Activated CD4-positive, alpha-beta T cell treated with anti-CD3 and anti-CD28 coated beads, Interleukin-2, amount 10 ng/mL, durations not matched to agents 7 days and 5 days (primary cell): ENCODE measurements at regions not wholly inside any gene's neighbourhood (a gene's known extent, or its start where the extent isn't known, plus 50 kb on each side); places are given as distances from the start of the nearest gene placed in this dataset.
"Not testable (repeated sequence)": the region's sequence is repeated elsewhere in the genome, so short reads cannot be mapped to it uniquely, and the experiment has no call there.

ENCODE experiments used
- CTCF ChIA-PET: fragments of 350-600 bp; sonication (Branson Sonifier 250); formaldehyde crosslinking; loops from one replicate; lab custom pipeline; 2021; ENCODE audit warnings: antibody characterized with exemption; lab: Charles Lee
- POLR2A ChIA-PET: fragments of 350-600 bp; sonication (Branson Sonifier 250); formaldehyde crosslinking; loops from one replicate; lab custom pipeline; 2021; ENCODE audit warnings: antibody characterized with exemption; lab: Charles Lee
- DNase-seq: peaks from one replicate; pipeline ENCODE4 v3.0.0-alpha.2; 2020
- H3K27ac Mint-ChIP-seq: one replicate; pipeline ENCODE4 v1.8.0; 2021; ENCODE audit warnings: mild to moderate bottlenecking, moderate library complexity, mixed read lengths
- H3K27me3 Mint-ChIP-seq: one replicate; pipeline ENCODE4 v1.8.0; 2021; ENCODE audit warnings: mixed read lengths
- H3K36me3 Mint-ChIP-seq: one replicate; pipeline ENCODE4 v1.8.0; 2021; ENCODE audit warnings: low read depth, mixed read lengths
- H3K4me1 Mint-ChIP-seq: one replicate; pipeline ENCODE4 v1.8.0; 2021; ENCODE audit warnings: mixed read lengths
- H3K4me3 Mint-ChIP-seq: one replicate; pipeline ENCODE4 v1.8.0; 2021; ENCODE audit warnings: mild to moderate bottlenecking, moderate library complexity, mixed read lengths
- H3K9me3 Mint-ChIP-seq: one replicate; pipeline ENCODE4 v1.8.0; 2021; ENCODE audit warnings: mixed read lengths

DNA sequence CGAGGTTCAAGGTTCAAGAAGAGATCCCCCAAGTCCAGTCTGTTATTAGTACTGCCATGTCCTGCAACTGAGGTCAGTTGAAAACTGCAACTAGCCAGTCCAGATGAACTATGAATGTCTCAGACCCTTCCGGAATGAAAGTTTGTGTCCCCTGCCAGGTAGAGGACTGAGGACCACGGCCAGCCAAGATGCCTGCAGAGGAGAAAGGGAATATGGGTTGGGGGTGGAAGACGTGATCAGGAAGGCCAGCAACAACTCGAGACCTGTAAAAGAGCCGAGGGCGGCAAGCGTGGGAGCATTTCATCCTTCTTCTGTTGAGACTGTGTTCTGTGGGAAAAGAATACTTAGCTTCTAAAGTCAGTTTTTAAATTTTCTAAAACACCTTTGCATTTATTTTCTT lies 572.4 kb upstream of the B3GAT1 start:
- Mint-ChIP-seq H3K36me3 (no peaks in the 10 kb centered on the region), H3K4me3 (no peak overlapping the region), H3K27ac (no peak overlapping the region), H3K27me3 (no peaks in the 10 kb centered on the region), H3K4me1 (peaks cover 10% of the 10 kb centered on the region), H3K9me3 (no peaks in the 10 kb centered on the region)
- POLR2A ChIA-PET, result no interaction called here
- no peak for DNase-seq
- CTCF ChIA-PET, result no interaction called here

DNA sequence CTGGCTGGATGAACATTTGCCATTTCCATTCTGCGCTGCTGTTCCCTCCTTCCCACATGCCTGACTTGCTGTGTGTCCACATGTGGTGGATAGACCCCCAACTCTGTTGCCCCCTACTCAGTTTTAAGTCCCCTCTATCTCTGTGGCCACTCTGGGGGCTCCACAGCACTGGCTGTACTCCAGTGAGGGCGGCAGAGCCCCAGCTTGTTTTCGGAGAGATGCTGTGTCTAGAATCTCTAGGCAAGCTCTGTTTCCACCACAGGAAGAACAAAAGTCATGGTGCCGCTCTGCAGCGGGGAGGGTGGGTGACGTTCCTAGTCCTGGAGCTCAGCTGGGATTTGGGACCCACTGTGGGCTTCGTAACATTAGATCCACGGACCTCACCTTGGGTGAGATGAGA lies 570.4 kb upstream of the B3GAT1 start:
- not testable (repeated sequence) for H3K9me3 Mint-ChIP-seq

DNA sequence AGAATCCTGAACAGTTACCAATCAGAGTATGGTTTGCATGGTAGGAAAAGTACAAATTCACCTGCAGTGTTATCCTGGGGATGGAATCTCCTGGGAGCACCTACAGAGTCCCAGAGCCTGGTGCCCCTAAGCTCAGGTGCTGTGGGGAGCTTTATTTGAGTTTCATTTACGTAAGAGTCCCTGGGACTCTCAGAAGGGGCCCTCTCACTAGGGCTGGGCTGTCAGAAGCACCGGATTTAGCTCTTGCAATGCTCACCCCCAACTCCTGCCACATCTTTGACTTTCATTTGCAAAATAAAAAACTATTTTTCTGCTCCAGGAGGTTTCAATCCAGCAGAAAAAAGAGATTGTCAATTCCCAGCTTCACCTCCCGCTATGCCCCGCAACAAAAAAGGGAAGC lies 569.8 kb upstream of the B3GAT1 start:
- Mint-ChIP-seq H3K4me3 (no peak overlapping the region), H3K27me3 (no peaks in the 10 kb centered on the region), H3K36me3 (no peaks in the 10 kb centered on the region), H3K9me3 (no peaks in the 10 kb centered on the region), H3K27ac (no peak overlapping the region), H3K4me1 (peaks cover 10% of the 10 kb centered on the region)
- ChIA-PET POLR2A (no interaction called here), CTCF (no interaction called here)
- no peak for DNase-seq

More for the DNA sequence above, 570.4 kb upstream of the B3GAT1 start:
- H3K36me3 Mint-ChIP-seq, H3K27me3 Mint-ChIP-seq, DNase-seq, H3K27ac Mint-ChIP-seq, H3K4me3 Mint-ChIP-seq, CTCF ChIA-PET, POLR2A ChIA-PET, H3K4me1 Mint-ChIP-seq: not testable (repeated sequence)

DNA sequence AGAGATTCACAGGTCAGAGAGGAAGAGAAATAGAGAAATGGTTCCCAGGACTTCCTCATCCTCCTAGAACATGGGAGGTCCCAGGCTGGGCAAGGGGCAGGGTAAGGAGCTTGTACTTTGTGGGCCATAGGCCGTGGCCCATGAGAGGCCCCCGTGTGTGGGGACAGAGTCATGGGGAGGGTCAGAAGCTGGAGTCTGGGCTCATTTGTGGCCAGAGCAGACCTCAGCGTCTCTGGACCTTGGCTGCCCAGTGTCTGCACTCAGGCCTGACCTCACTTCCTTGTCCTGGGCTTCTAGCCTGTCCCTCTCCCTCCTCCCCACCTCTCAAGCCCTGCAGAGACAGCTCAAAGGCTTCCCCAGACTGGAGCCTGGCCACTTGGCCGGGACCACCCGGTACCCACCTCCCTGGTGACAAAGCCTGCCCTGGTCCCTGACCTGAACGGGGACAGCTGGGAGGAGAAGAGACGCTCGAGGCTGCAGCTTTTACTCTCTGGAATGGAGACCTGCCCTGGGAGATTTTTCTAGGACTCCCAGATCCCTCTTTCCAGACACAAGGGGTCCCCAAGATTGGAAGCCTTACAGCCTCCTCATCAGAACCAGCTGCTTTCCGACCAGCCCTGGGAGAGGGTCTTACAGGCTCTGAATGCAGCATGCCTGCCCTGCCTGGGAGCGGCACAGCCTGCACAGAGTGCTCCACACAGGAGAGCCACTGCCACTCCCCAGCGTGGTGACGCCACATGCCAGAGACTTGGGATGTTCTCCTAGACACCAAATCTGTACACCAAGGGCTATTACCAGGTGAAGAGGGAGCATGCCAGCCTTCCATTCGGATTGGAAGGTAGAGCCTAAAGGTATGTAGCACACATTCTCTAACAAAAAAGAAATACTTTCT lies 569.0 kb upstream of the B3GAT1 start:
- POLR2A ChIA-PET, result no interaction called here
- H3K27me3 Mint-ChIP-seq, result no peaks in the 10 kb centered on the region
- no peak overlapping the region for H3K4me3 Mint-ChIP-seq

DNA sequence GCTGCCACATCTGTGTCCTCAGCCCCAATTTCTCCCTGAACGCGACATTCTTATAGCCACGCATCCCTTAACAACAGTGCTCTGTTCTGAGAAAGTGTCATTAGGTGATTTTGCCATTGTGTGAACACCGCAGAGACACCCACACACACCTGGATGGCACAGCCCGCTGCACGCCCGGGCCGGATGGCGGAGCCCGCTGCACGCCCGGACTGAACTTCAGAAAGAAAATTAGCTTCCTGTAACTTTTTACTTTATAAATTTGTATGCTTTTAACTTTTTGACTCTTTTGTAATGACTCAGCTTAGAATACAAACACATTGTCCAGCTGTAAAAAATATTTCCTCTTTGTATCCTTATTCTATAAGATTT lies 567.0 kb upstream of the B3GAT1 start:
- H3K4me1 Mint-ChIP-seq, H3K36me3 Mint-ChIP-seq, H3K27me3 Mint-ChIP-seq, POLR2A ChIA-PET, H3K9me3 Mint-ChIP-seq, DNase-seq, H3K27ac Mint-ChIP-seq, CTCF ChIA-PET, H3K4me3 Mint-ChIP-seq: not testable (repeated sequence)

More for the DNA sequence above, 569.0 kb upstream of the B3GAT1 start:
- no peak for DNase-seq
- Mint-ChIP-seq H3K36me3 (no peaks in the 10 kb centered on the region), H3K27ac (no peak overlapping the region), H3K4me1 (peaks cover 10% of the 10 kb centered on the region), H3K9me3 (no peaks in the 10 kb centered on the region)
- CTCF ChIA-PET, result no interaction called here

DNA sequence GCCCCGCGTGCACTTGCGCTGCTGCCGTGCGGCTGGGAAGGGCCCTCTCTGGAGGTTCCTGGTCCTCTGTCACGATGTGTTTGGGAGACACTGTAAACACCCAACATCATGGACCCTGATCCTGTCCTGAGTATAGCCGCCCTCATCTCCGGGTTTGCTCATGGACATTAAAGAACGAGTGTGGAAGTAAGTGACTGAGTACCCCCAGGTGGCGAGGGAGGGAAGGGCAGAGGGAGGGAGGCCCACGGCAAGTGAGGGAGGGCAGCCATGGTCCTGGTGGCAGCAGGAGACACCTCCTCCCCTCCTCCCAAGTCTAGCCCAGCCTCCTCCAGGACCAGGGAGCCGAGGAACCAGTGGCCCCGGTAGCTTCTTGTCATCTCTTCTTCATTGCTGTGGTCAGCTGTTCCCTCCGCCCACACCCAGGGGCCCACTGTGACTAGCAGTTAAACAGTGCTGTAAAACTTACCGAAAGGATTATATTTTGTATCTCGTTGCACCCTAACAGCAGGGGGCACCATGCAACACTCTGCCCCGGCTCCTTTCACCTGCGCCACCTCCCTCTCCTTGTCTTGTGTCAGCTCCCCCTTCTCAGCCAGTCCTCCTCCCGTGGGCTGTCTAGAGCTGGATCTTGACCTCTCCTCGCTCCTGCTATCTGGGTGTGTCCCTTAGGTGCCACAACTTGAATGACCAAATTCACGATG lies 566.5 kb upstream of the B3GAT1 start:
- Mint-ChIP-seq H3K4me3 (no peak overlapping the region), H3K36me3 (no peaks in the 10 kb centered on the region), H3K4me1 (no peaks in the 10 kb centered on the region), H3K27me3 (no peaks in the 10 kb centered on the region), H3K27ac (no peak overlapping the region), H3K9me3 (no peaks in the 10 kb centered on the region)
- POLR2A ChIA-PET, result no interaction called here
- DNase-seq, result no peak
- CTCF ChIA-PET, result no interaction called here

DNA sequence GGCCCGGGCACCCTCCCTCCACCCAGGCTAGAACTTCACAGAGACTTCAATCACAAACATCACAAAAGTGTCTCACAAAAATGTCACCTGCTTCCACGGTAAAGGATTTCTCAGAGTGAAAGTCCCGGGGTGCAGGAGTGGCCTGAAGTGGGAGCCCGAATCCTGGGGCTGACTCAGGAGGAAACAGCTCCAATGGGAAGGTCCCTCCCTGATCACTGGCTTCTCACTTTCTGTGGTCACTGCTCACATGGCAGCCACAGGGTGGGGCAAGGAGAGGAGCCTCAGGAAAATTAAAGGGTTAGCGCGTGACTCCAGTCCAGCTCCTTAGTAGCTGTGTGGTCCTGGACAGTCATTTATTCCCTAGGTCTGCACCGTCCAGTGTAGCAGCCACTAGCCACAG lies 564.5 kb upstream of the B3GAT1 start:
- Mint-ChIP-seq H3K4me1 (no peaks in the 10 kb centered on the region), H3K27ac (no peak overlapping the region), H3K9me3 (no peaks in the 10 kb centered on the region), H3K27me3 (peaks cover 2% of the 10 kb centered on the region), H3K36me3 (no peaks in the 10 kb centered on the region), H3K4me3 (no peak overlapping the region)
- ChIA-PET CTCF (no interaction called here), POLR2A (no interaction called here)
- DNase-seq, result no peak

DNA sequence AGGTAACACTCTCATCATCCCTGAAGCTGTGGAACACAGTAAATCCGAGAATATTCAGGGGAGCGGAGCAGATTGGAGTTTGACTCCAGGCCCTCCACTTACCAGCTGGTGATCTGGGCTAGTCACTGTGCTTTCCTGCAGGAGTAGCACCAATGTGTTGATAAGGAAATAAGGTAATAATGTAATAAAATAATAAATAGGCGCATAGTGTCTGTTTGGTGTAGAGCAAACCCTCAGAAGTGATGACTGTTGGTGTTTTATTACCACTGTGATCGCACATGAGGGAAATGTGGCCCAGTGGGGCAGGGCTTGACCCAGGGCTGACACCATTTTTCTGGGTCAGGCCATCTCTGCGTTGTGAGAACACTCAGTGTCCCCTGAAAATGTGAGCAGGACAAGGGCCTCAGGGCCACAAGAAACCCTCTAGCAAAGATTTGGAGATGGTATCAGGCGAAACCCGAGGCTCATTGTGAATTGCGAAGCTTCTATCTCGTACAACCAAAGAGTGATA lies 563.9 kb upstream of the B3GAT1 start:
- POLR2A ChIA-PET, result no interaction called here
- no peak for DNase-seq
- Mint-ChIP-seq H3K36me3 (no peaks in the 10 kb centered on the region), H3K27ac (no peak overlapping the region), H3K4me3 (no peak overlapping the region), H3K4me1 (no peaks in the 10 kb centered on the region), H3K27me3 (peaks cover 2% of the 10 kb centered on the region), H3K9me3 (no peaks in the 10 kb centered on the region)
- CTCF ChIA-PET, result no interaction called here

DNA sequence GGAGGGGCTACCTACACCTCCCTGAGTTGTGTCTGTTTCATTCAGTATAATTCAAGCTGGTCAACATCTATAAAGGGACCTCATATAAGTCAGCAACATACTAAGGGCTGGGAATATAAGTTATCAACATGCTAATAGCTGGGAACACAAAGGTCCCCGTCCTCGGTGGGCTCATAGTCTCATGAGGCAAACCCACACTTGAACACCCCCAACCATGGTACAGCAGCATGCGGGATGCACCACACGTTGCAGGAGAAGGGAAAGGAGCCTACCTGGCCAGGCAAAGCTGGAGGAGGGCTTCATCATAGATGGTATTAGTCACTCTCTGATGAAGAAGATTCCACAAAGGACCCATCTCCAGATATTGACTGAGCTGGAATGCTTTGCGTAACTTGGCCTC lies 561.8 kb upstream of the B3GAT1 start:
- H3K4me1 Mint-ChIP-seq, result no peaks in the 10 kb centered on the region
- no peaks in the 10 kb centered on the region for H3K9me3 Mint-ChIP-seq
- H3K27ac Mint-ChIP-seq, result no peak overlapping the region
- ChIA-PET POLR2A (no interaction called here), CTCF (interaction anchor here (0.9 kb wide), 1 partner anchor 26 kb away, joined by 3 read pairs; no protein-coding TSS in a partner anchor)
- DNase-seq, result no peak
- H3K4me3 Mint-ChIP-seq, result no peak overlapping the region
- H3K36me3 Mint-ChIP-seq, result no peaks in the 10 kb centered on the region
- peaks cover 5% of the 10 kb centered on the region for H3K27me3 Mint-ChIP-seq

DNA sequence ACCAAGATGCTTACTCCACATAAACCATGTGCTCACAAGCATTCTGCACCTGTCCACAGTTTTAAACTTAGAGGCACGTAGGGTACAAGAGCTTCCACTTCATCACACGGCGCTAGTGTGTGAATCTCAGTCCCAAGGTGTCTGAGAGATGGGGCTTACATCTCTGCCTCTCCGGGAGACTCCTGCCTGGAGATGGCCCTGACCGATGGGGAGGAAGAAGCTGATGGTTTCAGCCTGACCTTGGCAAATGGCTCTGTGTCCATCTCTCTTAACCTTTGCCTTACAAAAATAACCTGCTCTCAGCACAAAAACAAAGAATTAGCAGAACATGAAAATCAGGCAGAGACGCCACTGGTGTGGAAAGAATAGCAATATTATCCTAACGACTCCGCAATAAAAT lies 559.3 kb upstream of the B3GAT1 start:
- Mint-ChIP-seq H3K4me3 (no peak overlapping the region), H3K9me3 (no peaks in the 10 kb centered on the region), H3K27me3 (peaks cover 11% of the 10 kb centered on the region), H3K27ac (no peak overlapping the region), H3K4me1 (no peaks in the 10 kb centered on the region), H3K36me3 (no peaks in the 10 kb centered on the region)
- ChIA-PET CTCF (no interaction called here), POLR2A (no interaction called here)
- DNase-seq, result no peak

DNA sequence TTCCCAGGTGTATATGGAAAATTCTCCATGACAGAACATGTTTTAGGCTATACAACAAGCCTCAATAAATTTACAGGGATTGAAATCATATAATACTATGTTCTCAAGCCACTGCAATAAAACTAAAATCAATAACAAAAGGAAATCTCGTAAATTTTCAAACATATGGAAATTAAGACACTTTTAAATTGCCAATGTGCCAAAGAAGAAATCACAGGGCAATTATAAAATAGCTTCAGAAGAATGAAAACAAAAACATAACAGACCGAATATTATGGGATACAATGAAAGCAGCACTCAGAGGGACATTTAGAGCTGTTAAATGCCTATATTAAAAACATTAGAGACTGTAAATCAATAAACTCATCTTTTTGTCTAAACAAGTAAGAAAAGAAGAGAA lies 555.7 kb upstream of the B3GAT1 start:
- H3K4me3 Mint-ChIP-seq, result no peak overlapping the region
- no peak for DNase-seq
- H3K36me3 Mint-ChIP-seq, result no peaks in the 10 kb centered on the region
- no peaks in the 10 kb centered on the region for H3K4me1 Mint-ChIP-seq
- no peaks in the 10 kb centered on the region for H3K9me3 Mint-ChIP-seq
- POLR2A ChIA-PET, result no interaction called here
- no peak overlapping the region for H3K27ac Mint-ChIP-seq
- H3K27me3 Mint-ChIP-seq, result peaks cover 12% of the 10 kb centered on the region
- CTCF ChIA-PET, result no interaction called here

DNA sequence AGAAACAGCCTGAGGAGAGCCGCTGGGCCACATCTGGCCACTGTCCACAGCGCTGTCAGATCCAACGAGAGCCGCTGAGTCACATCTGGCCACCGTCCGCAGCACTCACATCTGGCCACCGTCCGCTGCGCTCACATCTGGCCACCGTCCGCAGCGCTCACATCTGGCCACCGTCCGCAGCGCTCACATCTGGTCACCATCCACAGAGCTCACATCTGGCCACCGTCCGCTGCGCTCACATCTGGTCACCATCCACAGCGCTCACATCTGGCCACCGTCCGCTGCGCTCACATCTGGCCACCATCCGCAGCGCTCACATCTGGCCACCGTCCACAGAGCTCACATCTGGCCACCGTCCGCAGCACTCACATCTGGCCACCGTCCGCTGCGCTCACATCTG lies 549.3 kb upstream of the B3GAT1 start:
- H3K27ac Mint-ChIP-seq, POLR2A ChIA-PET, H3K27me3 Mint-ChIP-seq, CTCF ChIA-PET, H3K4me1 Mint-ChIP-seq, H3K4me3 Mint-ChIP-seq, H3K9me3 Mint-ChIP-seq, DNase-seq, H3K36me3 Mint-ChIP-seq: not testable (repeated sequence)

DNA sequence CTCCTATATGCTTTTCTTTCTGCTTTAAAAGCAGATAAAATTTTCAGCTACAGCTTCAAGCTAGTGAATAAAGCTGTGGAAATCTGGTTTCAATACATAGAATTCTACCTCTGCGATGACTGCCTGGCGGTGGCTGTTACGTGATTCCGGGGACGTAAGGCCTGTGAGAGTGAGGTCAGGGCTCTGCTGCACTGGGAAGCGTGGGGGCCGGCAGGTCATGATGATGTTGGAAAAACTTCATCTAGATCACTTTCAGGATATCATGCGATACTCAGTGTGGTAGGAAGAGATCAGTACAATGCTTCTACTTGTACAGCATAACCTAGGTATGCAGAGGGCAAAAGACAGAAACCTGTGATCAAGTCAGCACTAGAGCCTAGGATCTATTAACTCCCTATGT lies 546.8 kb upstream of the B3GAT1 start:
- Mint-ChIP-seq H3K4me3 (no peak overlapping the region), H3K27me3 (peaks cover 3% of the 10 kb centered on the region), H3K9me3 (no peaks in the 10 kb centered on the region), H3K4me1 (no peaks in the 10 kb centered on the region), H3K36me3 (no peaks in the 10 kb centered on the region), H3K27ac (no peak overlapping the region)
- DNase-seq, result no peak
- ChIA-PET CTCF (no interaction called here), POLR2A (no interaction called here)
